ENCODE measurements at regions not wholly inside any gene's neighbourhood (a gene's known extent, or its start where the extent isn't known, plus 50 kb on each side); places are given as distances from the start of the nearest gene placed in this dataset.
"Not testable (repeated sequence)": the region's sequence is repeated elsewhere in the genome, so short reads cannot be mapped to it uniquely, and the experiment has no call there.

- peak; percentile 38 for DNase-seq
Observed at GRCh38 chr5:162209005-162209605, 141.5 kb downstream of the GABRG2 start.

GRCh38 chr5:162214551-162214950 is 147.0 kb downstream of the GABRG2 start:
- no peak for DNase-seq

GRCh38 chr5:162217037-162217436 is 149.5 kb downstream of the GABRG2 start:
- no peak for DNase-seq

GRCh38 chr5:162221910-162222309 is 154.3 kb downstream of the GABRG2 start:
- DNase-seq: no peak

GRCh38 chr5:162227075-162227474 is 159.5 kb downstream of the GABRG2 start:
- DNase-seq: no peak

- no peak for DNase-seq
Observed at GRCh38 chr5:162230348-162230747, 162.8 kb downstream of the GABRG2 start.

- no peak for DNase-seq
Observed at GRCh38 chr5:162231522-162231921, 163.9 kb downstream of the GABRG2 start.

- no peak for DNase-seq
Observed at GRCh38 chr5:162240734-162241133, 173.2 kb downstream of the GABRG2 start.

GRCh38 chr5:162242416-162242815 is 174.8 kb downstream of the GABRG2 start:
- DNase-seq: no peak

GRCh38 chr5:162243651-162244050 is 176.1 kb downstream of the GABRG2 start:
- DNase-seq: no peak

- no peak for DNase-seq
Observed at GRCh38 chr5:162248107-162248713, 180.6 kb downstream of the GABRG2 start.

GRCh38 chr5:162256711-162257110 is 189.1 kb downstream of the GABRG2 start:
- DNase-seq: no peak

GRCh38 chr5:162268694-162269481 is 201.3 kb downstream of the GABRG2 start:
- no peak for DNase-seq

- DNase-seq: no peak
Observed at GRCh38 chr5:162272417-162272816, 204.8 kb downstream of the GABRG2 start.

GRCh38 chr5:162274679-162275078 is 207.1 kb downstream of the GABRG2 start:
- no peak for DNase-seq

- DNase-seq: not testable (repeated sequence)
Observed at GRCh38 chr5:162275387-162275786, 207.8 kb downstream of the GABRG2 start.

- no peak for DNase-seq
Observed at GRCh38 chr5:162282191-162282590, 214.6 kb downstream of the GABRG2 start.

GRCh38 chr5:162283609-162284008 is 216.0 kb downstream of the GABRG2 start:
- DNase-seq: no peak

GRCh38 chr5:162288647-162289296 is 221.2 kb downstream of the GABRG2 start:
- no peak for DNase-seq

GRCh38 chr5:162289489-162289888 is 221.9 kb downstream of the GABRG2 start:
- no peak for DNase-seq

GRCh38 chr5:162299793-162300192 is 232.2 kb downstream of the GABRG2 start:
- DNase-seq: no peak

- DNase-seq: no peak
Observed at GRCh38 chr5:162301356-162301755, 233.8 kb downstream of the GABRG2 start.

- DNase-seq: no peak
Observed at GRCh38 chr5:162323466-162323865, 255.9 kb downstream of the GABRG2 start.

GRCh38 chr5:162324328-162324727 is 256.8 kb downstream of the GABRG2 start:
- no peak for DNase-seq

All from midbrain (tissue), 1 donor.